IPS-NIHi7 (cell line): ENCODE measurements at regions not wholly inside any gene's neighbourhood (a gene's known extent, or its start where the extent isn't known, plus 50 kb on each side); places are given as distances from the start of the nearest gene placed in this dataset.

ENCODE experiments used
- DNase-seq: peaks from one replicate; pipeline ENCODE4 v3.0.0; 2012; ENCODE audit warnings: mixed read lengths; ENCODE audit errors: extremely low spot score

- DNase-seq, result no peak
These were observed 71.0 kb upstream of the TARS1 start for GRCh38 chr5:33369485-33370465.

GRCh38 chr5:33370466-33370859 is 70.3 kb upstream of the TARS1 start:
- DNase-seq, result no peak

- DNase-seq, result no peak
These were observed 69.1 kb upstream of the TARS1 start for GRCh38 chr5:33371660-33372059.

GRCh38 chr5:33372721-33373472 is 67.9 kb upstream of the TARS1 start:
- DNase-seq, result no peak

- DNase-seq, result no peak
These were observed 64.9 kb upstream of the TARS1 start for GRCh38 chr5:33375900-33376299.

GRCh38 chr5:33379757-33380156 is 61.0 kb upstream of the TARS1 start:
- DNase-seq, result peak; percentile 78

GRCh38 chr5:33381243-33381642 is 59.5 kb upstream of the TARS1 start:
- DNase-seq, result no peak
